Kidney (tissue), 13 donors: ENCODE measurements at regions not wholly inside any gene's neighbourhood (a gene's known extent, or its start where the extent isn't known, plus 50 kb on each side); places are given as distances from the start of the nearest gene placed in this dataset.

ENCODE experiments used
- DNase-seq, 5 donors: peaks; one replicate each; pipeline ENCODE4 v3.0.0-alpha.2; 2013 to 2020
- FAIRE-seq: peaks from 2 replicates; lab custom pipeline; 2012; peaks lifted over from hg19 to GRCh38; lab: Jason Lieb, UNC
- H3K27ac ChIP-seq, 2 donors: one replicate each; pipeline ENCODE4 v1.7.0; 2013; ENCODE audit warnings: low read depth in 2 of 2, low read length in 2 of 2, inconsistent platforms in 1 of 2
- H3K27me3 ChIP-seq: one replicate; pipeline ENCODE4 v1.7.1; 2013; ENCODE audit warnings: low read length, inconsistent platforms; ENCODE audit not compliant: control insufficient read depth, insufficient read depth
- H3K36me3 ChIP-seq, 3 donors: one replicate each; pipeline versions ENCODE4 v1.7.0 to v1.7.1; 2013; ENCODE audit warnings: low read length in 3 of 3, control low read depth in 1 of 3, inconsistent platforms in 1 of 3; ENCODE audit not compliant: insufficient read depth in 3 of 3, control insufficient read depth in 2 of 3
- H3K4me1 ChIP-seq, 3 donors: one replicate each; pipeline versions ENCODE4 v1.7.0 to v1.7.1; 2013; ENCODE audit warnings: low read length in 3 of 3, inconsistent platforms in 1 of 3, low read depth in 1 of 3; ENCODE audit not compliant: control insufficient read depth in 2 of 3, insufficient read depth in 2 of 3
- H3K4me3 ChIP-seq, 3 donors: one replicate each; pipeline versions ENCODE4 v1.7.0 to v1.8.1; 2013; ENCODE audit warnings: low read length in 3 of 3, control low read depth in 1 of 3, inconsistent platforms in 1 of 3
- H3K9ac ChIP-seq, 3 donors: one replicate each; pipeline versions ENCODE4 v1.7.0 to v1.7.1; 2013; ENCODE audit warnings: low read length in 3 of 3, control low read depth in 1 of 3, inconsistent platforms in 1 of 3
- H3K9me3 ChIP-seq, 3 donors: one replicate each; pipeline versions ENCODE4 v1.7.0 to v1.7.1; 2013; ENCODE audit warnings: low read length in 3 of 3, control low read depth in 1 of 3, inconsistent platforms in 1 of 3; ENCODE audit not compliant: control insufficient read depth in 2 of 3, insufficient read depth in 1 of 3
- CTCF ChIP-seq: IDR thresholded peaks from 3 replicates; pipeline ENCODE4 v1.5.1; 2012; ENCODE audit warnings: mild to moderate bottlenecking, moderate library complexity, borderline replicate concordance; ENCODE audit not compliant: insufficient read depth; ENCODE audit errors: extremely low read depth
- intact Hi-C: fragments of 100-400 bp; cut with DNase I; formaldehyde crosslinking; loops from one replicate; pipeline ENCODE4 v1.11.1; 2022
- donor health status: control.
- donor health status: control.
- donor health status: control.
- donor health status: control.
- donor health status: control.
- donor health status: DM: yes; HTN: yes; CAD: no.
- donor health status: Normal renal cell carcinoma (clear cell type).

GRCh38 chr5:86411596-86411995, 206.1 kb upstream of the COX7C start:
- TF ChIP-seq CTCF: no peak
- Histone ChIP-seq H3K27me3 (no peaks in the 10 kb centered on the region), H3K9ac (no peak overlapping the region), H3K4me3 (no peak overlapping the region), H3K36me3 (no peaks in the 10 kb centered on the region), H3K27ac (no peak overlapping the region), H3K4me1 (no peaks in the 10 kb centered on the region), H3K9me3 (no peaks in the 10 kb centered on the region)
- intact Hi-C loops: no loop called here
- FAIRE-seq: no peak
- no peak for DNase-seq

- Histone ChIP-seq H3K9me3 (no peaks in the 10 kb centered on the region), H3K9ac (no peak overlapping the region), H3K4me3 (no peak overlapping the region), H3K36me3 (no peaks in the 10 kb centered on the region), H3K27ac (no peak overlapping the region), H3K27me3 (no peaks in the 10 kb centered on the region), H3K4me1 (no peaks in the 10 kb centered on the region)
- DNase-seq (no peak), FAIRE-seq (no peak)
- TF ChIP-seq CTCF: no peak
- intact Hi-C loops: no loop called here
These were observed 190.6 kb upstream of the COX7C start for GRCh38 chr5:86427158-86427557.

DNA sequence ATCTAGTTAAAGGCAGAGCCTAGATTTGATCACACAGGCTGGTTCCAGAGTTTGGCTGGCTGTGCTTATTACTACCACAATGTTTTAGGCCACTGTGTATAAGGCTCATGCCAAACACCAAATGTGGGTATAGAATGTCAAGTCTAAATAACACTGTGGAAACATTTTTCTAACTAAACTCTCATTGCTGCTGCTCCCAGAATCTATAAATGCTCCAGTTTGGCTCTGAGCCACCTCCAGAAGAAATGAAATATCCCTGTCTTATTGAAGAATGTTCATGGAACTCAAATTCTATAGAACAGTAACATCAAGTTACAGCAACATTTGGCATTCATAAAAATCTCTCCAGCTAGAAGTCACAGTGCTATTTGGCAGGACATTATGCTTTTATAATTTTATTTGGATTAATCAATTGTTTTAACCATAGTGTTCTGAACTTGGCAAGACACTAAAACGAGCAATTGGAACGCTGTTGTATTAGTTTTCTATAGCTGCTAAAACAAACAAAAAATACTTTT, 178.1 kb upstream of the COX7C start:
- DNase-seq: no peak
- Histone ChIP-seq H3K9ac (no peak overlapping the region), H3K4me1 (no peaks in the 10 kb centered on the region), H3K9me3 (no peaks in the 10 kb centered on the region), H3K36me3 (no peaks in the 10 kb centered on the region), H3K27ac (no peak overlapping the region), H3K27me3 (no peaks in the 10 kb centered on the region), H3K4me3 (no peak overlapping the region)
- no peak for FAIRE-seq
- no peak for TF ChIP-seq CTCF
- intact Hi-C loops: no loop called here
